Stimulated activated CD4-positive, alpha-beta T cell treated with anti-CD3 and anti-CD28 coated beads, TNF-alpha, amount 100 ng/mL, for 48 hours (primary cell): ENCODE measurements at regions not wholly inside any gene's neighbourhood (a gene's known extent, or its start where the extent isn't known, plus 50 kb on each side); places are given as distances from the start of the nearest gene placed in this dataset.

Source experiments
- DNase-seq, 3 donors: peaks; one replicate each; pipeline ENCODE4 v3.0.0-alpha.2; 2020; ENCODE audit warnings: low read depth in 3 of 3

DNA sequence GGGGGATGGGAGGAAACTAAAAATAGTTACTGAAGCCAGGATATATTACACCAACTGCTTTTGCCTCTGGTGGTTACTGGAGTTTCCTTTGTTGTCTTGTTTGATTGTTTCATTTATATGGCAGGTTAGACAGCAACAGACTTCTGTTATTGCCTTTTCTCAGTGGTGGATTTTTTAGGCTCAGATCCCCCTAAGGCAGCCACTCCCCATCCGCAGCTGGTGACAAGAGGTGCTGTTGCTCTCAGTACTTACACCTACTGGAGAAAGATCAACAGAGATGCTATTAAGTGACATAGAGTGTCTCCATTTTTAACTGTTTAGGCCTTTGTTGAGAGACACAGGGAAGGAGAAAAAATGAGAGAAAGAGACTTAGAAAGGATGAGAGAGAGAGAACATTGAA is 552.1 kb downstream of the PKHD1 start:
- no peak for DNase-seq

DNA sequence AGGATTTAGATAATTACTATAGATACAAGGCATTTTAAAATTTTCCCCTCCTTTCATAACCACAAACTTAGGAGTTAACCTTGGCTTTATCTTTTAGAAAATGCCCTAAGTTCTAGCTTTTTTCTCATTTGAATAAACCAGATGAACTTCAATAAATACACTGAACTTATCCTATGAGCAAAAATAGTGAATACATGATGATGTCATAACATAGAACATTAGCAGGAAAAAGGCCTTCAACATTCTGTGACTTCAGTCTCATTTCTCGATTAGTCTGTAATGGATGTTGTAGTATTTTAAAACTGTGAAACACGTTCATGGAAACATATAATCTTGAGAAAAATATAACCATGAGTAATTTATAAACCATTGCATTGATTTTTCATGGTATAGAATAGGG is 550.7 kb downstream of the PKHD1 start:
- DNase-seq: no peak

DNA sequence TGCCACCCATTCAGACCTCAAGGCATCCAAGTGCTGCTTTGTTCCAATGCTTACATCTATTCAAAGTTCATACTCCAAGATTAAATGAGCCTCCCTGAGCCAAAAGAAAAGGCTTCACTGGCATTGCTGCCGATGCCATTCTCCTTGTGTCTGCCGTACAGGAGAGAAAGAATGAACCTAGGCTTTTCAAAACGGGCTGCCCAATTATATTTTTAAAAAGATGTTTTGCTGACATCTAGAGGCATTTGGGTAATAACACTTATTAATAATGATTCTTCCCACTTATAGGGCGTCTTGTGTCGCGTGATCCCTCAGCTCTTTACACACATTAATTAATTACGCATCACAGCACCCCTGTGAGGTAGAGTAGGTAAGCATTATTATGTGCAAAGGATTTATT is 545.6 kb downstream of the PKHD1 start:
- DNase-seq: no peak

DNA sequence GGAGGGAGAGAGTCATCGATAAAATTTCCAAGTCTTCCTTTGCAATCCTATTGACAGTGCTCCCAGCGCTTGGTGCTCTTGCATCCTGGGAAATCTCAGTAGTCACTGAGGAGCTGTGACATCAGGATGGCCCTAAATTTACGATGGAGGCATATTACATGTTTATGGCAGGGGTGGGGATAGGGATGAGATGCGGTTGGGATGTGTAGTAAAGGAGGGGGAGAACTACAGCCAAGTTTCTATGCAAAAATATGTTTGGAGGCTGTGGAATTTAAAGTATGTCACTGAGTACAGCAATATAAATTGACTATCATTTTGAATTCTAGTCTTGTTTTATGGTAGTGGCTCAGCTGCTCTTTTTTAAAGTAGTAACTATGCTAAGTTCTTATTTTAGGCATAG is 544.9 kb downstream of the PKHD1 start:
- DNase-seq: no peak

DNA sequence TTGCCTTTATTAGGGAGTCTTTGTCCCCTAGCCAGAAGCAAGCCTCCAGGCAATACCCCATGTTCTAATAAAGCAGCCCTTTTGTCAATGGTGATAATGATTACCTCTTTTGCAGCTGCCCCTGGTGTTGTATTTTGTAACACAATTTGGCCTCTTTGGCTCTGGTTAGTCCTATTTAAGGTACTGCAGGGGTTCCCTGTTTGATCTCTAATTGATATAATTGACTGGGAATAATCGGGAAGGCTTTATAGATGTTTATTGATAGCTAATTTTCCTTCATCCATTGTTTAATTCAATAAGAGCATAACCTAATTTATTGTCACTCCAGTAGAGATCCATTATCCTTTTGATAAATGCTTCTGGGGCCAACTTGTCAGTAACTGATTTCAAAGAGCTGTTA is 537.2 kb downstream of the PKHD1 start:
- DNase-seq: no peak

DNA sequence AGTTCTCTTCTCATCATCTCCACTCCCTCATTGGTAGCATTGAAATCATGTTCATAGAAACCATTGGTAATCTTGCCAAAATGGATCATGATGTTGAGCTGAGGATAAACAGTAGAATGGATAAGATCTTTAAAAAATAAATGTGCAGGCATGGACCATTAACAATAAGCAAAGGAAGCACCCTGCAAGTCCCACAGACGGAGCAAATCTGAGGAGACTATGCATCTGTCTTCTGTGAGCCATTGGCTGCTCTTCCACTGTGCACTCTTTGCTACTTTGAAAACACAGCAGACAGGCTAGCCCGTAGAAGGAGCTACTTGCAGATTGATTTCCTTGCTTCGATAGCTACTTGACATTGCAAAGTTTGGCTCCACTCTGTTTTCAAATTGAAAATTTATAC is 535.0 kb downstream of the PKHD1 start:
- no peak for DNase-seq

DNA sequence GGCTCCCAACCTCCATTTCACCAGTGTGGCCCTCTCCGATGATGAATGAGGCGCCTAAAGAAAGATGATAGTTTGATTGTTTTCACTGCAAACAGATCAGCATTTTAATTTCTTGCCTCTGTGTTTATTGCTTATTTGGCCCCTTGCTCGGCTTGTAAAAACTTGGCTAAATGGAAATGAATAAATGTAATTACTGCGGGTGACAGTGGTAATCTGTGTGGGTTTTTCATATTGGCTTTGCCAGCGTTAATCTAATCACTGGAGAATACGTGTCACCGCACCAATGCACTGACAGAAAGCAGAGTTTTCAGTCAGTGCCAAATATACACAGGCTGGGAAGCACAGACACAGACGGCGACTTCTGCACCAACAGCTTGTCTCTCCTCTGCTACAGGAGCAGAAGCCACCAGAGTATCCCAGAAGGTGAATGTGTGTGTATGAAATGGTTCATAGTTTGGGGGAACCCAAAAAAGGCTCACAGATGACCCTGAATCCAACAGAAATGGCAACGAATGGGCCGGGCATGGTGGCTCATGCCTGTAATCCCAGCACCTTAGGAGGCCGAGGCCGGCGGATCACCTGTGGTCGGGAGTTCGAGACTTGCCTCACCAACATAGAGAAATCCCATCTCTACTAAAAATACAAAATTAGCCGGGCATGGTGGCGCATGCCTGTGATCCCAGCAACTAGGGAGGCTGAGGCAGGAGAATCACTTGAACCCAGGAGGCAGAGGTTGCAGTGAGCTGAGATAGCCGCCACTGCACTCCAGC is 534.0 kb downstream of the PKHD1 start:
- DNase-seq: no peak

DNA sequence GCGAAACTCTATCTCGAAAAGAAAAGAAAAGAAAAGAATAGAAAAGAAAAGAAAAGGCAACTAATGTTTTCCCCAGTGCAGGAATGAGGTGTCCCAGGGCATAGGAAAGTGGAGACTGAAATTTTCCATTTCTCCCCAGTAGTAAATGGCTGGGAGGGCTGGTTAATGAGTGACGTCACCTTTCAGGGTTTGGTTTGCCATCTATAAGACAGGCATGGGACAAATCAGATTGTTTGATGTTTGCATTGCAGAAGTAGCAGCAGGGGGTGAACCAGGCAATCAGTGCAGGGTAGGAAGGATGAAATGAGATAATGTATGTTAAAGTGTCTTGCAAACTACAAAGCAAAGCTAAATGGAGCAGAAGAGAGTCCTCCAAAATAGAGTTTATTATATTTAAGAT is 533.4 kb downstream of the PKHD1 start:
- no peak for DNase-seq

DNA sequence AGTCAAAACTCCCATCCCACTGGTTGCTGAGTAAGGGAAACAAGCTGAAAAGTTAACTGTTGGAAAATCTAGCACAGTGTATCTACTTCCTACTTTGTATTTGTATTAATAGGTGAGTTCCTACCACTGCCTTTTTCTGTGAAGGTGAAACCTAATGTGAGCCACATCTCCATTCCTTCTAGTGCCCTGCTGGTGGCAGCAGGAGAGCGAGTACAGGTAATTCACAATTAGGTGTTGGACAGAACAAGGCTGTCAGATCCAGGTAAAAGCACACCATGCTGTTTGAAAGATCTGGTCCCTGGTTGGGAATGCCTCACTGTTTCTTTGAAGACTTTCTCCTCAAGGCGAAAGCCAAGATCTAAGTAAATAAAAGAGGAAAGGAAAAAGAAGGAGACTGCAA is 528.4 kb downstream of the PKHD1 start:
- no peak for DNase-seq

DNA sequence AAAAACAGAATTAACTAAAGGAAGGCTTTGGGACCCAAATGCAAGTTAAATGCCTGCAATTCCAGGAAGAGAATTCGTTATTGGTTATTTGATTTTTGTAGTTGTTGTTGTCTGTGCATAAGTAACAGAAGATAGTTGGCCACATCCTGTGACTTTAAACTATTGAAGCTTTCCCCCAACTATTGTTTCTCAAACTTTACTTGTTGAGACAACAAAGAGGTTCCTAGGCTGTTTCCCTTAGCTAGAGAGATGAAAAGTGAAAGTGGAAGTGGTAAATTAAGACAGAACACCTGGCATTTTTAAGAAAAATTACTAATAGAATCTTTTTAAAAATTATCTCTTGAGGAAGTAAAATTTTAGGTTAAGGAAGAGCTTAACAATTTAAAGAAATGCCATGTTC is 525.2 kb downstream of the PKHD1 start:
- DNase-seq: no peak
